HFF-Myc (cell line): ENCODE measurements at regions not wholly inside any gene's neighbourhood (a gene's known extent, or its start where the extent isn't known, plus 50 kb on each side); places are given as distances from the start of the nearest gene placed in this dataset.

ENCODE experiments used
- DNase-seq: peaks from one replicate; pipeline ENCODE4 v3.0.0-alpha.2; 2011; ENCODE audit warnings: low read depth; ENCODE audit errors: extremely low read depth
- H3K4me3 ChIP-seq: replicated peaks from 2 replicates; pipeline ENCODE4 v1.5.1; 2011; ENCODE audit warnings: low read depth, mild to moderate bottlenecking, control low read depth, low read length
- TF ChIP-seq, protein P1 (sequence below): IDR thresholded peaks from 2 replicates; pipeline ENCODE4 v1.5.1; 2012; ENCODE audit warnings: mild to moderate bottlenecking, low read depth, low read length, control low read depth; ENCODE audit errors: missing control alignments

DNA sequence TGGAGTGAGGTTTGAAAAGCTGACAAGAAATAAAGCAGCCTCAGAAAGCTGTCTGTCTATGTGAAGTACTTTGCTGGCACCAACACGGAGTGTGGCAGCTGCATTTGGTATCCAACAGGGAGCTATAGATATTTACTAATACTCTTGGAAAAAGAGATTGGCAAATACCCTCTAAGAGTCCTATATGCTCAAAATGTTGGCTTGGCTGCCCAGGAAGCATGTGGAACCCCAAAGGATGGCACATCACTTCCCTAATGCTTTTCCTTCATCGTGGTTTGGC lies 398.3 kb downstream of the TLE4 start:
- TF ChIP-seq, protein P1, sequence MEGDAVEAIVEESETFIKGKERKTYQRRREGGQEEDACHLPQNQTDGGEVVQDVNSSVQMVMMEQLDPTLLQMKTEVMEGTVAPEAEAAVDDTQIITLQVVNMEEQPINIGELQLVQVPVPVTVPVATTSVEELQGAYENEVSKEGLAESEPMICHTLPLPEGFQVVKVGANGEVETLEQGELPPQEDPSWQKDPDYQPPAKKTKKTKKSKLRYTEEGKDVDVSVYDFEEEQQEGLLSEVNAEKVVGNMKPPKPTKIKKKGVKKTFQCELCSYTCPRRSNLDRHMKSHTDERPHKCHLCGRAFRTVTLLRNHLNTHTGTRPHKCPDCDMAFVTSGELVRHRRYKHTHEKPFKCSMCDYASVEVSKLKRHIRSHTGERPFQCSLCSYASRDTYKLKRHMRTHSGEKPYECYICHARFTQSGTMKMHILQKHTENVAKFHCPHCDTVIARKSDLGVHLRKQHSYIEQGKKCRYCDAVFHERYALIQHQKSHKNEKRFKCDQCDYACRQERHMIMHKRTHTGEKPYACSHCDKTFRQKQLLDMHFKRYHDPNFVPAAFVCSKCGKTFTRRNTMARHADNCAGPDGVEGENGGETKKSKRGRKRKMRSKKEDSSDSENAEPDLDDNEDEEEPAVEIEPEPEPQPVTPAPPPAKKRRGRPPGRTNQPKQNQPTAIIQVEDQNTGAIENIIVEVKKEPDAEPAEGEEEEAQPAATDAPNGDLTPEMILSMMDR = no peak
- DNase-seq = no peak
- H3K4me3 ChIP-seq = no peak overlapping the region

DNA sequence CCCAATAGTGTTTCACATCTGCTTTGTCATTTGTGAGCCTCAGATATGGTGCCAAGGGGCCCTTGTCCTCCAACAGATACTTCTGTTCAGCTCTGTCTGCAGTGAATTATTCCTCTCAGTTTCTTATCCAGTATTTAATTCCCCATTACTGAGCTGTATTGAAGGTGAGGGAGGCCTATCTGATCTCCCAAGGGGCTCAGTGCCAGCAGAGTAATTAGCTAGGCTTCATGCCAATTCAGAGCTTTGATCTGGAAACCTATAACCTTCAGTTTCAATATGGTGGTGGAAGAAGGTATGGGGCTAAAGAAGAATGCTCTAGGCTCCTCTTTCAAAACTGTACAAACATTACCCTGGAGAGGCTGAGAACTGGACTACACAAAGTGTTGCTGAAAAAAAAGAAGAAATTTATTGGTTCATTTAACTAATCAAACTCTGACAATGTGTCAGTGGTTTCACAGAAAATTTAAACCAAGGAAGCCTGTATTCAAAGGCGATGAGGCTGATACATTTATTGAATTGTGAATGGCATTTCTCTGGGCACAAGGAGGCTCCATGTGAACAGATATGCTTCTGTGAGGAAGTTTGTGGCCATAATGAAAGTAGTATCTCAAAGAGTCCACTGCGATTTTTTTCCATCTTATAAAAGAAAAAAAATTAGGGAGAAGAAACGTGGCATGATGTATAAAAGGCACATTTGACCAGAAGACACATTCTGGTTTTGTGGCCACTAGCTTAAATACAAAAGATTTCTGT lies 397.8 kb downstream of the TLE4 start:
- H3K4me3 ChIP-seq = no peak overlapping the region
- TF ChIP-seq, protein P1 = no peak
- no peak for DNase-seq

DNA sequence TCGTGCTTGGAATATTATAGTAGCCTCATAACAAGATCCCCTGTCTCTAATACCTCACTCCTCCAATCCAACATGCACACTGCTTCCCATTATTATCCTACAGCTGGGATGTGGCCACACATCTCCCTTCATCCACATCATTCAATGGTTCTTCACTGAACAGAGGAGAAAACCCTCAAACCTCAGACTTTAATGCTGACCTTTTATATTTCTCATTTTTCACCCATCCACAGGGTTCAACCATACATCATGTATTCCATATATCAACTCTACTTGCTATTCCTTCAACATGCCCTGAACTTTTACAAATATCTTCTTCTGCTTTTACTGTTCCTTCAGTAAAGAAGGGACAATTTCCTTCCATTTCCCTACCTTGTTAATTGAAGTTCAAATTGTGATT lies 396.8 kb downstream of the TLE4 start:
- TF ChIP-seq, protein P1 = no peak
- H3K4me3 ChIP-seq = no peak overlapping the region
- DNase-seq = no peak

DNA sequence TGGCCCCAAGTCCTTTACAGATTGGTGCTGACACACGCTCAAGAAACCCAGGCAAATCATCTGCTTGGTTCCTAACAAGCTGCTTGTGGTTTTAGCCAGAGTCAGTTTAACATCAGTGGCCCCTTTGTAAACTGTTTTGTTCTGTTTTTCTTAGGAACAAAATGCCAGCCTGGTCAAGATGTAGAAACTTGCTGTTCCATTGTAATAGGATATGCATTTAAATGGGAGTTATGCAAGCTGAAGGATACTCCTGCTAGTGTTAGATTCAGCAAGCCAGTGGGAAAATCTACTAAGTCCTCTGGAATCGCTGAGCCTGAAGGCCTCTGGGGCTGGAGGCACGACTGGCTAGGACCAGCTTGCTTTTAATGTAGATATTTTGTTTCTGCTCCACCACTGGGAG lies 391.1 kb downstream of the TLE4 start:
- DNase-seq = no peak
- H3K4me3 ChIP-seq = no peak overlapping the region
- TF ChIP-seq, protein P1 = no peak

DNA sequence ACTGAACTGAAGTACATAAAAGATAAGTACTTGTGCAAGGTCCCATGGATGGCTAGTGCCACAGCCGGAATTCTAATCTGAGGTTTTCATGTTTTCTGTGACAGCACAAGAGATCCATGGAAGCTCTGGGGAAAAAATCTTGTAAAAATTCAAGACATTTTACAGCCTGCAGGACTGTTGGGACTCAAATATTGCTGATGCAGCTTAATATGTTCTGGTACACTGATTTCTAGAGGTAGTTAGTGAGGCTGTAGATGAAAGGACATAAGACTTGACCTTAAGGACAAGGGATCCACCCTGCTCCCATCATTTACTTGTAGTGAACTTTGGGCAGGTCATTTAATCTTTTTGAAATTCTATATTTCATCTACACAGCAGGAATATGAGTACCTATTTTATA lies 390.4 kb downstream of the TLE4 start:
- no peak overlapping the region for H3K4me3 ChIP-seq
- DNase-seq = no peak
- TF ChIP-seq, protein P1 = no peak

DNA sequence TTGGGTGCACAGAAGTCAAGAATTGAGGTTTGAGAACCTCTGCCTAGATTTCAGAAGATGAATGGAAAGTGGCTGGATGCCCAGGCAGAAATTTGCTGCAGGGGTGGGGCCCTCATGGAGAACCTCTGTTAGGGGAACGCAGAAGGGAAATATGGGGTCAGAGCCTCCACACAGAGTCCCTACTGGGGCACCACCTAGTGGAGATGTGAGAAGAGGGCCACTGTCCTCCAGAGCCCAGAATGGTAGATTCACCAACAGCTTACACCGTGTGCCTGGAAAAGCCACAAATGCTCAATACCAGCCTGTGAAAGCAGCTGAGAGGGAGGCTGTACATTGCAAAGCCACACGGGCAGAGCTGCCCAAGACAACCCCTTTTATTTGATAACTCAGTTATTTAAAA lies 383.5 kb downstream of the TLE4 start:
- TF ChIP-seq, protein P1 = peak; percentile 37
- H3K4me3 ChIP-seq = no peak overlapping the region
- no peak for DNase-seq

DNA sequence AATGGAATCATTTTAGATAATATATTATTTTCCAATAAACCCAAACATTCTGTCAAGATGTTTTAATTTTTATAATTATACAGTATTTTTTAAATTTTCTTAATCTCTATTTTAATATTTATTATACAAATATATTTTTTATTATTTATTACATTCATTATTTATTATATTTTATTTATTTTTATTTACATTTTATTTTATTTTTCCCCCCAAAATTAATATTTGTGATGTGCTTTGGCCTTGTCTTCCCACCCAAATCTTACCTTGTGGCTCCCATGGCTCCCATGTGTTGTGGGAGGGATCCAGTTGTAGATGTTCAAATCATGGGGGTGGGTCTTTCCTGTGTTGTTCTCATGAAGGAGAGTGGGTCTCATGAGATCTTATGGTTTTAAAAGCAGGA lies 382.1 kb downstream of the TLE4 start:
- DNase-seq = no peak
- TF ChIP-seq, protein P1 = no peak
- H3K4me3 ChIP-seq = no peak overlapping the region
